ENCODE measurements at regions not wholly inside any gene's neighbourhood (a gene's known extent, or its start where the extent isn't known, plus 50 kb on each side); places are given as distances from the start of the nearest gene placed in this dataset.
A peak's percentile ranks its signal among the peaks of the same experiment; 100 is the strongest.

GRCh38 chr2:16744521-16744920 lies 78.9 kb upstream of the CYRIA start:
- DNase-seq (ENCODE audit: low spot score in 2 of 2), result no peak
- Histone ChIP-seq H3K27me3 (no peaks in the 10 kb centered on the region), H3K27ac (no peak overlapping the region), H3K36me3 (no peaks in the 10 kb centered on the region), H3K4me1 (peaks cover 0 to 5% of the 10 kb centered on the region in 2 donors), H3K9me3 (no peaks in the 10 kb centered on the region), H3K4me3 (no peak overlapping the region)
- intact Hi-C loops (cut with DNase I; ENCODE audit: low total_unique reads), result no loop called here
- TF ChIP-seq CTCF (IDR thresholded peaks at IDR 0.05), result no peak
- TF ChIP-seq POLR2A (IDR thresholded peaks at IDR 0.05), result no peak
- no peak for TF ChIP-seq POLR2AphosphoS5 (IDR thresholded peaks at IDR 0.05)

- Histone ChIP-seq H3K4me1 (peaks cover 0 to 8% of the 10 kb centered on the region in 2 donors), H3K27ac (no peak overlapping the region), H3K9me3 (no peaks in the 10 kb centered on the region), H3K4me3 (no peak overlapping the region), H3K27me3 (no peaks in the 10 kb centered on the region), H3K36me3 (no peaks in the 10 kb centered on the region)
- intact Hi-C loops (cut with DNase I; ENCODE audit: low total_unique reads), result no loop called here
- TF ChIP-seq POLR2A (IDR thresholded peaks at IDR 0.05) (no peak), POLR2AphosphoS5 (IDR thresholded peaks at IDR 0.05) (no peak), CTCF (IDR thresholded peaks at IDR 0.05) (no peak)
- no peak for DNase-seq (ENCODE audit: low spot score in 2 of 2)
Measured at GRCh38 chr2:16742026-16742425, 76.4 kb upstream of the CYRIA start.

GRCh38 chr2:16741498-16741897 lies 75.9 kb upstream of the CYRIA start:
- no peak for DNase-seq (ENCODE audit: low spot score in 2 of 2)
- no peak overlapping the region for H3K27ac ChIP-seq

GRCh38 chr2:16739778-16740581 lies 74.3 kb upstream of the CYRIA start:
- no peaks in the 10 kb centered on the region for H3K9me3 ChIP-seq
- DNase-seq (ENCODE audit: low spot score in 2 of 2), result peak in 1 of 2 donors; percentile 89
- no peak overlapping the region for H3K4me3 ChIP-seq
- H3K4me1 ChIP-seq, result peaks cover 0 to 8% of the 10 kb centered on the region in 2 donors
- H3K36me3 ChIP-seq, result no peaks in the 10 kb centered on the region
- intact Hi-C loops (cut with DNase I; ENCODE audit: low total_unique reads), result loop anchor here (10.0 kb wide), 1 partner anchor 795 kb away; the partner anchor contains the start of gene MYCN
- H3K27me3 ChIP-seq, result no peaks in the 10 kb centered on the region
- no peak for TF ChIP-seq POLR2A (IDR thresholded peaks at IDR 0.05)
- TF ChIP-seq CTCF (IDR thresholded peaks at IDR 0.05), result no peak
- no peak for TF ChIP-seq POLR2AphosphoS5 (IDR thresholded peaks at IDR 0.05)
- peak overlapping the region; percentile 20 to 36 for H3K27ac ChIP-seq

More at GRCh38 chr2:16741498-16741897, 75.9 kb upstream of the CYRIA start:
- no peaks in the 10 kb centered on the region for H3K27me3 ChIP-seq
- H3K9me3 ChIP-seq, result no peaks in the 10 kb centered on the region
- H3K36me3 ChIP-seq, result no peaks in the 10 kb centered on the region
- no peak for TF ChIP-seq POLR2AphosphoS5 (IDR thresholded peaks at IDR 0.05)
- no peak for TF ChIP-seq CTCF (IDR thresholded peaks at IDR 0.05)
- TF ChIP-seq POLR2A (IDR thresholded peaks at IDR 0.05), result no peak
- H3K4me3 ChIP-seq, result no peak overlapping the region
- H3K4me1 ChIP-seq, result peaks cover 0 to 8% of the 10 kb centered on the region in 2 donors
- intact Hi-C loops (cut with DNase I; ENCODE audit: low total_unique reads), result no loop called here
